Karpas-422 (cell line): ENCODE measurements at regions not wholly inside any gene's neighbourhood (a gene's known extent, or its start where the extent isn't known, plus 50 kb on each side); places are given as distances from the start of the nearest gene placed in this dataset.
"Not testable (repeated sequence)": the region's sequence is repeated elsewhere in the genome, so short reads cannot be mapped to it uniquely, and the experiment has no call there.

Experiments used
- DNase-seq: peaks from one replicate; pipeline ENCODE4 v3.0.0-alpha.2; 2015
- H2AFZ ChIP-seq: fragments of 200-600 bp; sonication (generic); 2 replicates; pipeline ENCODE4 v1.6.1; 2014; ENCODE audit warnings: antibody characterized with exemption, low read length, mixed read lengths
- H3K27ac ChIP-seq: fragments of 200-600 bp; sonication (generic); 2 replicates; pipeline ENCODE4 v1.5.1; 2014; ENCODE audit warnings: mild to moderate bottlenecking, low read length, moderate library complexity
- H3K27me3 ChIP-seq: fragments of 200-600 bp; sonication (generic); 2 replicates; pipeline ENCODE4 v1.6.1; 2014; ENCODE audit warnings: low read length, mixed read lengths
- H3K36me3 ChIP-seq: fragments of 200-600 bp; sonication (generic); 2 replicates; pipeline ENCODE4 v1.6.1; 2014; ENCODE audit warnings: low read length, mixed read lengths; ENCODE audit not compliant: insufficient read depth
- H3K4me1 ChIP-seq: fragments of 200-600 bp; sonication (generic); 2 replicates; pipeline ENCODE4 v1.6.1; 2014; ENCODE audit warnings: mild to moderate bottlenecking, low read length, mixed read lengths
- H3K4me2 ChIP-seq: fragments of 200-600 bp; sonication (generic); 2 replicates; pipeline ENCODE4 v1.6.1; 2014; ENCODE audit warnings: low read length, low read depth, mild to moderate bottlenecking; ENCODE audit not compliant: poor library complexity, severe bottlenecking
- H3K4me3 ChIP-seq: fragments of 200-600 bp; sonication (generic); 2 replicates; pipeline ENCODE4 v1.5.1; 2014; ENCODE audit warnings: mild to moderate bottlenecking, antibody characterized with exemption, low read length, mixed read lengths
- H3K79me2 ChIP-seq: fragments of 200-600 bp; sonication (generic); 2 replicates; pipeline ENCODE4 v1.6.1; 2014; ENCODE audit warnings: mild to moderate bottlenecking, low read length, mixed read lengths
- H3K9ac ChIP-seq: fragments of 200-600 bp; sonication (generic); 2 replicates; pipeline ENCODE4 v1.6.0; 2014; ENCODE audit warnings: low read length
- H3K9me2 ChIP-seq: fragments of 200-600 bp; sonication (generic), shearing (Covaris generic); replicated peaks from 2 replicates; pipeline ENCODE4 v1.6.0; 2014; ENCODE audit warnings: mild to moderate bottlenecking, low read length, moderate library complexity; ENCODE audit not compliant: insufficient read depth
- H3K9me3 ChIP-seq: fragments of 300-700, 200-600 bp; sonication (generic); 2 replicates; pipeline ENCODE4 v1.6.1; 2014; ENCODE audit warnings: low read length, mixed read lengths
- H4K20me1 ChIP-seq: fragments of 200-600 bp; sonication (generic); 2 replicates; pipeline ENCODE4 v1.6.1; 2014; ENCODE audit warnings: mild to moderate bottlenecking, antibody characterized with exemption, low read length, low read depth; ENCODE audit not compliant: insufficient read depth

GRCh38 chr20:25987073-25987927 is 290.6 kb upstream of the ZNF337 start:
- no peak overlapping the region for H3K9ac ChIP-seq

GRCh38 chr20:25985597-25985996 is 288.9 kb upstream of the ZNF337 start:
- Histone ChIP-seq H3K79me2 (no peaks in the 10 kb centered on the region), H3K27ac (no peak overlapping the region), H3K4me1 (no peaks in the 10 kb centered on the region), H3K9me2 (no peaks in the 10 kb centered on the region), H3K27me3 (no peaks in the 10 kb centered on the region), H3K4me3 (no peak overlapping the region), H3K9me3 (no peaks in the 10 kb centered on the region), H3K9ac (no peak overlapping the region), H3K36me3 (no peaks in the 10 kb centered on the region), H2AFZ (no peak overlapping the region), H4K20me1 (no peaks in the 10 kb centered on the region), H3K4me2 (no peak overlapping the region)
- DNase-seq, result no peak

More at GRCh38 chr20:25987073-25987927, 290.6 kb upstream of the ZNF337 start:
- no peak for DNase-seq
- Histone ChIP-seq H3K27ac (no peak overlapping the region), H3K4me1 (no peaks in the 10 kb centered on the region), H3K4me3 (no peak overlapping the region), H3K9me3 (no peaks in the 10 kb centered on the region), H3K4me2 (no peak overlapping the region), H3K79me2 (no peaks in the 10 kb centered on the region), H4K20me1 (no peaks in the 10 kb centered on the region), H2AFZ (no peak overlapping the region), H3K36me3 (no peaks in the 10 kb centered on the region), H3K9me2 (no peaks in the 10 kb centered on the region), H3K27me3 (no peaks in the 10 kb centered on the region)

DNA sequence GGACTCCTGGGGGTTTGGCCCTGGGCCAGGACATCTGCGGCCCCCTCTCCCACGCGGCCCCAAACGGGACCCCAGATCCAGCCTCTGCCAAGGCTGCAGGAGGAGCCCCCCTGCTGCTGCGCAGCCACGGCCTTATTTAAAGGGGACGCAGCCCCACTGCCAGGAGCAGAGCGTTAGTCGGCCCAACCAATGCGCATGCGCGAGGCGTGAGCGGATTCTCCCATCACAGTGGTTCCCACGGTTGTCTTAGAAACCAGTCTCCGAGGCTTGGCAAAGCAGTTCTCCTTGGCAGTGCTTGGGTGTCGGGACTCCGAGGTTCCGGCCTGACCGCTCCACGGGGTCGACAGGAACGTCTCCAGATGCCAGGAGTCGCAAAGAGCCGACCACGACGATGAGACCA is 288.3 kb upstream of the ZNF337 start:
- no peaks in the 10 kb centered on the region for H3K9me3 ChIP-seq
- H4K20me1 ChIP-seq, result no peaks in the 10 kb centered on the region
- H3K27me3 ChIP-seq, result no peaks in the 10 kb centered on the region
- no peaks in the 10 kb centered on the region for H3K9me2 ChIP-seq
- DNase-seq, result no peak
- no peak overlapping the region for H3K4me2 ChIP-seq
- H3K27ac ChIP-seq, result no peak overlapping the region
- no peaks in the 10 kb centered on the region for H3K79me2 ChIP-seq
- H3K36me3 ChIP-seq, result no peaks in the 10 kb centered on the region
- no peak overlapping the region for H2AFZ ChIP-seq
- H3K9ac ChIP-seq, result no peak overlapping the region
- H3K4me1 ChIP-seq, result no peaks in the 10 kb centered on the region
- H3K4me3 ChIP-seq, result no peak overlapping the region

GRCh38 chr20:25982701-25983100 is 286.0 kb upstream of the ZNF337 start:
- H3K9me3 ChIP-seq, H3K36me3 ChIP-seq, H4K20me1 ChIP-seq, DNase-seq, H3K4me1 ChIP-seq, H3K27me3 ChIP-seq, H3K4me3 ChIP-seq, H2AFZ ChIP-seq, H3K9me2 ChIP-seq, H3K27ac ChIP-seq, H3K79me2 ChIP-seq, H3K4me2 ChIP-seq, H3K9ac ChIP-seq: not testable (repeated sequence)

DNA sequence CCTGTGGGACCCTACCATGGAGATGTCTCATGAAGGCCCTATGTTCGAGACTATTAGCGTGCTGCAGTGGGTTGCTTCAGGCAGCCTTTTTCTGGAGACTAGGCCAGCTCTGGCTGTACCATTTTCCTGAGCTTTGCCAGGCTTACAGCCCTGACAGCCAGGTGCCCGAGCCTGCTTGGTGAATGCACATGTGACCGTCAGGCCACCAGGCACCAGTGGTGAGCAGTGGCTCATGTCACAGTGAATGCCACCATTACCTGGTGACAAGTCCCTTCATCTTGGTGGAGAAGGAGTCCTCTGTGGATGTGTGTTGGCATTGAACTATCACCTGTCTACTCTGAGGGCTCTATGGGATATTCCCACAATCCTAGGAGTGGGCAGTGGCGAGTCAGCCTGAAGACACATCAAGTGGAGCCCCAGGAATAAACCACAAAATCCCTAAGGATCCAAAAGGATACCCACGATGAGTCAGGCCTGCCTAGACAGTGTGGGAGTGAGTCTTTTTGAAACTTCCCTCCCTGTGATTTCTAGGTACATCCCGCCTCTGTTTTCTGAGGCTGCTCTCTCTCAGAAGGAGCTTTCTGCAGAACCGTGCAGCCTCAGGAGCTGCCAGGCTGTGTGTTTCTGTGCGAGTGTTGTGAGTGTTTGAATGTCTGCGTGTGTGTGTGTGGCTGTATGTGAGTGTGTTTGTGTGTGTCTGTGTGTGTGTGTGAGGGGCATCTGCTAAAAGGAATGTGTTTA is 282.0 kb upstream of the ZNF337 start:
- H2AFZ ChIP-seq, H3K9ac ChIP-seq, H4K20me1 ChIP-seq, H3K4me1 ChIP-seq, H3K27ac ChIP-seq, H3K79me2 ChIP-seq, H3K9me2 ChIP-seq, H3K9me3 ChIP-seq, H3K27me3 ChIP-seq, H3K4me2 ChIP-seq, H3K36me3 ChIP-seq, DNase-seq, H3K4me3 ChIP-seq: not testable (repeated sequence)

DNA sequence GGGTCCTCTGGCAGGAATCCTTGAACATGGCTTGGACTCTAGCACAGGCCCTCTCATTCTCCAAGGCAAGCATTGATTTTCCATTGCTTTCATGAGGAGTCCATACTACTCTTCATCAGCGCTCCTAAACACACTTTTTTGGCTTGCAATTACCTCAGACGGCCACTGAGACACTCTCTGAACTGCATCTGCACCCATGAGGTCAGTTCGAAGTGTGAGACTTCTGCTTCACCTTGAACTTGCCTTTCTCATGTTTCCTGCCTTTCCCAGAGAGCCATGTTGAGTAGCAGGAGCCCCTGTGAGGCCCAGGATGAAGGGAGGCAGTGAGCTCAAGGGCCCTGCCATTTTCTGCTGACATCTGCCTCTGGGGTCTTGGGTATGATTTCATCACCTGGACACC is 279.2 kb upstream of the ZNF337 start:
- H3K9ac ChIP-seq, H3K79me2 ChIP-seq, H3K4me3 ChIP-seq, H3K9me2 ChIP-seq, H3K27ac ChIP-seq, H3K9me3 ChIP-seq, H3K36me3 ChIP-seq, H3K27me3 ChIP-seq, H4K20me1 ChIP-seq, H3K4me1 ChIP-seq, H2AFZ ChIP-seq, H3K4me2 ChIP-seq: not testable (repeated sequence)
- DNase-seq, result peak; percentile 50

DNA sequence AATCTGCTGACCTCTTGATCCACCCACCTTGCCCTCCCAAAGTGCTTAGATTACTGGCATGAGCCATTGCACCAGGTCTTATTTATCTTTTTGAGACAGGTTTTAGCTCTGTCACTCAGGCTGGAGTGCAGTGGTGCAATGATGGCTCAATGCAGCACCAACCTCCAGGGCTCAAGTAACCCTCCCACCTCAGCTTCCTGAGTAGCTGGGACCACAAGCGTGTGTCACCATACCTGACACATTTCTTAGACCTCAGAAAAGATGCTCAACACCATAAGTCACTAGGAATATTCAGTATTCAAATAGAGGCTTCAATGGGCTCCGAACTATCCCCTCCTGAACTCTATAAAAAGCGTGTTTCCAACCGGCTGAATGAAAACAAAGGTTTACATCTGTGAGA is 268.6 kb upstream of the ZNF337 start:
- not testable (repeated sequence) for H3K79me2 ChIP-seq, H3K4me2 ChIP-seq, H3K27me3 ChIP-seq, H3K27ac ChIP-seq, H3K4me3 ChIP-seq, H3K4me1 ChIP-seq, H4K20me1 ChIP-seq, H2AFZ ChIP-seq, H3K36me3 ChIP-seq, DNase-seq, H3K9ac ChIP-seq, H3K9me3 ChIP-seq, H3K9me2 ChIP-seq

DNA sequence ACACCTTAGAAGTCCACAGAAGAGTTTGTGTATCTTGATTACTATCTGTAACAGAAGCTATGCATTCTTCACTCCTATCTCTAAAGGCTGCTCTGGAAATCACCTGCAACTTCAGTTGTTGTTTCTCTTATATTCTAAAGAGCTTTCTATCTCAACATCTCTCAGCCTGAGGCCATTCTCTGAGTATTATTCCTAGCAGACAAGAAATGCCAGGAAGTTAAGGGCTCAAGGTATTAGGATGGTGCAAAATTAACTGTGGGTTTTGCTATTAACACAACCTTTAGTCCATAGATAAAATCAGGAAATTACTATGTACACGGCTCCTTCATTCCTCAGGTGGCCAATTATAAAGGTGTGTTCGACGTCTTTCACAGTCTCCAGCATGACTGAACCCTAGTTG is 257.2 kb upstream of the ZNF337 start:
- not testable (repeated sequence) for H3K4me2 ChIP-seq, H3K9ac ChIP-seq, H3K9me2 ChIP-seq

More for the DNA sequence above, 257.2 kb upstream of the ZNF337 start:
- H3K4me1 ChIP-seq, DNase-seq, H2AFZ ChIP-seq, H3K79me2 ChIP-seq, H3K4me3 ChIP-seq, H3K36me3 ChIP-seq, H4K20me1 ChIP-seq, H3K27me3 ChIP-seq, H3K9me3 ChIP-seq, H3K27ac ChIP-seq: not testable (repeated sequence)
